GM23338 (cell line): ENCODE measurements at regions not wholly inside any gene's neighbourhood (a gene's known extent, or its start where the extent isn't known, plus 50 kb on each side); places are given as distances from the start of the nearest gene placed in this dataset.

Experiments
- ATAC-seq: fragments of 200-7000 bp; cut with Tn5 transposase; 3 replicates; pipeline ENCODE4 v1.9.1; 2020
- DNase-seq: peaks from one replicate; pipeline ENCODE4 v3.0.0-alpha.2; 2015; ENCODE audit warnings: low spot score
- H2AFZ ChIP-seq: fragments of 200-600 bp; sonication (generic); 2 replicates; pipeline ENCODE4 v1.8.0; 2016; ENCODE audit warnings: antibody characterized with exemption, mild to moderate bottlenecking, moderate library complexity
- H3F3A ChIP-seq: fragments of 200-600 bp; sonication (generic); replicated peaks from 2 replicates; pipeline ENCODE4 v1.8.0; 2017; ENCODE audit warnings: antibody characterized with exemption, mixed run types, low read depth
- H3K27ac ChIP-seq: fragments of 200-600 bp; sonication (generic); 2 replicates; pipeline ENCODE4 v1.6.1; 2016; ENCODE audit warnings: low read depth
- H3K27me3 ChIP-seq: fragments of 200-600 bp; sonication (generic); 2 replicates; pipeline ENCODE4 v1.8.0; 2016; ENCODE audit warnings: mild to moderate bottlenecking, mixed run types, moderate library complexity; ENCODE audit not compliant: insufficient read depth
- H3K36me3 ChIP-seq: fragments of 200-600 bp; sonication (generic); 2 replicates; pipeline ENCODE4 v1.8.0; 2016; ENCODE audit warnings: mild to moderate bottlenecking; ENCODE audit not compliant: insufficient read depth
- H3K4me1 ChIP-seq: fragments of 200-600 bp; sonication (generic); 2 replicates; pipeline ENCODE4 v1.8.0; 2016; ENCODE audit warnings: mild to moderate bottlenecking, moderate library complexity; ENCODE audit not compliant: insufficient read depth
- H3K4me2 ChIP-seq: fragments of 200-600 bp; sonication (generic); 2 replicates; pipeline ENCODE4 v1.7.1; 2017; ENCODE audit warnings: mixed run types
- H3K4me3 ChIP-seq: fragments of 200-600 bp; sonication (generic); 2 replicates; pipeline ENCODE4 v1.6.1; 2016; ENCODE audit warnings: mixed run types
- H3K79me2 ChIP-seq: fragments of 200-600 bp; sonication (generic); replicated peaks from 2 replicates; pipeline ENCODE4 v1.8.0; 2017; ENCODE audit warnings: mild to moderate bottlenecking; ENCODE audit not compliant: insufficient read depth
- H3K9me2 ChIP-seq: fragments of 200-600 bp; sonication (generic); 2 replicates; pipeline ENCODE4 v1.8.0; 2017; ENCODE audit not compliant: insufficient read depth
- H4K20me1 ChIP-seq: fragments of 200-600 bp; sonication (generic); replicated peaks from 2 replicates; pipeline ENCODE4 v1.8.0; 2017; ENCODE audit warnings: mild to moderate bottlenecking; ENCODE audit not compliant: insufficient read depth
- H3K27ac Mint-ChIP-seq: 2 replicates; pipeline ENCODE4 v1.8.0; 2020; ENCODE audit warnings: inconsistent platforms, mild to moderate bottlenecking, moderate library complexity, mixed read lengths
- H3K27me3 Mint-ChIP-seq: 3 replicates; pipeline ENCODE4 v1.8.0; 2022; ENCODE audit warnings: low read depth, mild to moderate bottlenecking, moderate library complexity, mixed read lengths, inconsistent platforms; ENCODE audit not compliant: insufficient read depth, poor library complexity
- H3K36me3 Mint-ChIP-seq: 3 replicates; pipeline ENCODE4 v1.8.0; 2021; ENCODE audit warnings: low read depth, mild to moderate bottlenecking, inconsistent platforms, moderate library complexity, mixed read lengths
- H3K4me1 Mint-ChIP-seq: 3 replicates; pipeline ENCODE4 v1.8.0; 2020; ENCODE audit warnings: mild to moderate bottlenecking, inconsistent platforms, mixed read lengths
- H3K4me3 Mint-ChIP-seq: 3 replicates; pipeline ENCODE4 v1.8.0; 2021; ENCODE audit warnings: moderate library complexity, mild to moderate bottlenecking, inconsistent platforms, mixed read lengths
- H3K9me3 Mint-ChIP-seq: 3 replicates; pipeline ENCODE4 v1.8.0; 2020; ENCODE audit warnings: moderate library complexity, mild to moderate bottlenecking, inconsistent platforms, mixed read lengths
- CREB1 ChIP-seq: fragments of 250-450 bp; sonication (Bioruptor Pico); IDR thresholded peaks from 2 replicates; pipeline ENCODE4 v1.5.0; 2020; ENCODE audit warnings: low read depth, mild to moderate bottlenecking, moderate library complexity
- CTCF ChIP-seq, 2 experiments: fragments of 200-600 bp in 1 of 2; sonication (generic) in 1 of 2; conservative IDR thresholded peaks; 2 replicates each; pipeline versions ENCODE4 v1.5.1 to v1.6.1; 2016 to 2017; ENCODE audit warnings: antibody characterized with exemption in 2 of 2, low read depth in 2 of 2, mild to moderate bottlenecking in 2 of 2, moderate library complexity in 1 of 2
- EZH2 ChIP-seq: fragments of 200-600 bp; sonication (generic); IDR thresholded peaks from one replicate; pipeline ENCODE4 v1.8.0; 2017; ENCODE audit warnings: antibody characterized with exemption, mild to moderate bottlenecking, low read depth; ENCODE audit not compliant: unreplicated experiment
- EZH2phosphoT487 ChIP-seq: fragments of 200-600 bp; sonication (generic); IDR thresholded peaks from one replicate; pipeline ENCODE4 v1.8.1; 2018; ENCODE audit warnings: antibody characterized with exemption; ENCODE audit not compliant: unreplicated experiment
- JUNB ChIP-seq: IDR thresholded peaks from one replicate; pipeline ENCODE4 v1.6.1; 2016; ENCODE audit warnings: antibody characterized with exemption; ENCODE audit not compliant: unreplicated experiment
- NANOG ChIP-seq: IDR thresholded peaks from 2 replicates; pipeline ENCODE4 v1.6.1; 2016; ENCODE audit warnings: antibody characterized with exemption, borderline replicate concordance
- POLR2AphosphoS5 ChIP-seq: IDR thresholded peaks from 2 replicates; pipeline ENCODE4 v1.6.1; 2016; ENCODE audit warnings: antibody characterized with exemption, low read depth
- REST ChIP-seq: IDR thresholded peaks from one replicate; pipeline ENCODE4 v1.6.1; 2018; ENCODE audit warnings: antibody characterized with exemption; ENCODE audit not compliant: unreplicated experiment
- STAT1 ChIP-seq: IDR thresholded peaks from one replicate; pipeline ENCODE4 v1.6.1; 2016; ENCODE audit warnings: antibody characterized with exemption; ENCODE audit not compliant: unreplicated experiment
- ZNF331 ChIP-seq: fragments of 250-450 bp; sonication (Bioruptor Pico); IDR thresholded peaks from 2 replicates; pipeline ENCODE4 v1.5.0; 2020; ENCODE audit warnings: low read depth, mild to moderate bottlenecking, moderate library complexity

- Histone ChIP-seq H3F3A (no peaks in the 10 kb centered on the region), H3K4me3 (no peak overlapping the region), H3K27ac (no peak overlapping the region), H3K27me3 (no peaks in the 10 kb centered on the region), H3K36me3 (no peaks in the 10 kb centered on the region), H3K4me1 (no peaks in the 10 kb centered on the region), H3K9me2 (no peaks in the 10 kb centered on the region), H3K79me2 (no peaks in the 10 kb centered on the region), H3K4me2 (no peak overlapping the region), H2AFZ (peak overlapping the region; percentile 72; the same call in 1 of the 2 replicates), H4K20me1 (no peaks in the 10 kb centered on the region)
- no peaks in the 10 kb centered on the region for H3K9me3 Mint-ChIP-seq
- no peak overlapping the region for H3K27ac Mint-ChIP-seq
- peaks cover 5% of the 10 kb centered on the region; the same call in 2 of the 3 replicates for H3K4me1 Mint-ChIP-seq
- DNase-seq (no peak), ATAC-seq (no peak)
- no peaks in the 10 kb centered on the region for H3K36me3 Mint-ChIP-seq
- peaks cover 12% of the 10 kb centered on the region for H3K27me3 Mint-ChIP-seq
- H3K4me3 Mint-ChIP-seq = no peak overlapping the region
- TF ChIP-seq EZH2 (no peak), JUNB (no peak), NANOG (no peak), EZH2phosphoT487 (no peak), POLR2AphosphoS5 (no peak), CTCF (conservative IDR thresholded peaks at IDR 0.05; ENCODE audit: low read depth in 2 of 2) (no peak), CREB1 (CRISPR knock-in tag) (no peak), STAT1 (no peak), ZNF331 (CRISPR knock-in tag) (no peak), REST (no peak)
These were observed 154.3 kb downstream of the TTC32 start for GRCh38 chr2:19747310-19748072.
